Tibial nerve (tissue), 4 donors: ENCODE measurements at regions not wholly inside any gene's neighbourhood (a gene's known extent, or its start where the extent isn't known, plus 50 kb on each side); places are given as distances from the start of the nearest gene placed in this dataset.

Source experiments
- DNase-seq, 2 donors: peaks; one replicate each; pipeline ENCODE4 v3.0.0-alpha.2; 2019; ENCODE audit warnings: low spot score in 2 of 2
- H3K27ac ChIP-seq, 4 donors: fragments of 200-600 bp; sonication (generic) in 3 of 4; one replicate each; pipeline ENCODE4 v1.5.1; 2017 to 2019; ENCODE audit warnings: mild to moderate bottlenecking in 1 of 4
- H3K27me3 ChIP-seq, 2 donors: fragments of 200-600 bp; sonication (generic) in 1 of 2; one replicate each; pipeline versions ENCODE4 v1.5.1 to v1.6.0; 2017 to 2019
- H3K36me3 ChIP-seq, 3 donors: fragments of 200-600 bp; sonication (generic); one replicate each; pipeline ENCODE4 v1.5.1; 2018 to 2019
- H3K4me1 ChIP-seq, 4 donors: fragments of 200-600 bp; sonication (generic) in 3 of 4; one replicate each; pipeline ENCODE4 v1.5.1; 2017 to 2019
- H3K4me3 ChIP-seq, 4 donors: fragments of 200-600 bp; sonication (generic) in 3 of 4; one replicate each; pipeline ENCODE4 v1.5.1; 2017 to 2019; ENCODE audit warnings: mild to moderate bottlenecking in 1 of 4, moderate library complexity in 1 of 4
- H3K9me3 ChIP-seq, 4 donors: fragments of 200-600 bp; sonication (generic) in 3 of 4; one replicate each; pipeline ENCODE4 v1.5.1; 2017 to 2019
- CTCF ChIP-seq, 5 experiments: fragments of 200-600 bp in 3 of 5; fragments of 450-650 bp in 2 of 5; sonication (generic) in 3 of 5; IDR thresholded peaks; one replicate each; pipeline ENCODE4 v1.5.1; 2016 to 2019; ENCODE audit warnings: antibody characterized with exemption in 5 of 5, mild to moderate bottlenecking in 3 of 5, moderate library complexity in 2 of 5
- EP300 ChIP-seq, 2 donors: sonication (generic); formaldehyde crosslinking; IDR thresholded peaks; one replicate each; pipeline ENCODE4 v1.6.1; 2017; ENCODE audit warnings: antibody characterized with exemption in 2 of 2, mild to moderate bottlenecking in 1 of 2
- POLR2A ChIP-seq, 2 donors: fragments of 450-650 bp; IDR thresholded peaks; one replicate each; pipeline ENCODE4 v1.6.1; 2017; ENCODE audit warnings: antibody characterized with exemption in 2 of 2, mild to moderate bottlenecking in 2 of 2, moderate library complexity in 2 of 2
- WGBS, 2 donors: methylation state at CpG; one replicate each; pipeline ENCODE4 v1.1.5; 2018; 5-methylcytosine and 5-hydroxymethylcytosine counted together

- Histone ChIP-seq H3K27ac (peak overlapping the region in 2 of 4 donors; percentile 79 to 82), H3K4me1 (peaks cover 0 to 22% (median 0%) of the 10 kb centered on the region in 4 donors), H3K4me3 (peak overlapping the region in 1 of 4 donors; percentile 15), H3K9me3 (no peaks in the 10 kb centered on the region), H3K27me3 (no peaks in the 10 kb centered on the region), H3K36me3 (no peaks in the 10 kb centered on the region)
- TF ChIP-seq POLR2A (IDR thresholded peaks at IDR 0.05): no peak
- no peak for TF ChIP-seq EP300 (IDR thresholded peaks at IDR 0.05)
- no peak for TF ChIP-seq CTCF (IDR thresholded peaks at IDR 0.05)
- DNase-seq: no peak
- WGBS, 2 donors: 58 to 65% methylated on average over 14 of the region's 14 CpGs
Observed at GRCh38 chr12:105992849-105993740, 145.7 kb downstream of the NUAK1 start.

GRCh38 chr12:105993766-105994555, 144.8 kb downstream of the NUAK1 start:
- 67 to 75% methylated on average over 22 of the region's 22 CpGs for WGBS, 2 donors
- H3K4me1 ChIP-seq: peaks cover 0 to 22% (median 0%) of the 10 kb centered on the region in 4 donors
- no peak for DNase-seq

GRCh38 chr12:105995961-105996431, 142.8 kb downstream of the NUAK1 start:
- Histone ChIP-seq H3K27ac (no peak overlapping the region), H3K36me3 (no peaks in the 10 kb centered on the region), H3K27me3 (no peaks in the 10 kb centered on the region), H3K9me3 (no peaks in the 10 kb centered on the region), H3K4me1 (peaks cover 0 to 22% (median 0%) of the 10 kb centered on the region in 4 donors), H3K4me3 (no peak overlapping the region)
- WGBS, 2 donors: 86 to 100% methylated on average over 3 to 4 of the region's 4 CpGs
- DNase-seq: no peak
- no peak for TF ChIP-seq POLR2A (IDR thresholded peaks at IDR 0.05)
- no peak for TF ChIP-seq EP300 (IDR thresholded peaks at IDR 0.05)
- TF ChIP-seq CTCF (IDR thresholded peaks at IDR 0.05): no peak

More at GRCh38 chr12:105993766-105994555, 144.8 kb downstream of the NUAK1 start:
- Histone ChIP-seq H3K27me3 (no peaks in the 10 kb centered on the region), H3K4me3 (peak overlapping the region in 1 of 4 donors; percentile 15), H3K9me3 (no peaks in the 10 kb centered on the region), H3K36me3 (no peaks in the 10 kb centered on the region), H3K27ac (peak overlapping the region in 2 of 4 donors; percentile 79 to 82)
- TF ChIP-seq EP300 (IDR thresholded peaks at IDR 0.05) (no peak), CTCF (IDR thresholded peaks at IDR 0.05) (no peak), POLR2A (IDR thresholded peaks at IDR 0.05) (no peak)

- no peak for DNase-seq
- H3K4me3 ChIP-seq: no peak overlapping the region
- TF ChIP-seq CTCF (IDR thresholded peaks at IDR 0.05): no peak
- TF ChIP-seq POLR2A (IDR thresholded peaks at IDR 0.05): no peak
- TF ChIP-seq EP300 (IDR thresholded peaks at IDR 0.05): no peak
- no peaks in the 10 kb centered on the region for H3K27me3 ChIP-seq
- 73 to 81% methylated on average over 1 of the region's 1 CpG for WGBS, 2 donors
- H3K4me1 ChIP-seq: peaks cover 0 to 12% (median 0%) of the 10 kb centered on the region in 4 donors
- no peaks in the 10 kb centered on the region for H3K9me3 ChIP-seq
- H3K27ac ChIP-seq: no peak overlapping the region
- H3K36me3 ChIP-seq: no peaks in the 10 kb centered on the region
Observed at GRCh38 chr12:105998561-105998960, 140.2 kb downstream of the NUAK1 start.
